ENCODE measurements at regions not wholly inside any gene's neighbourhood (a gene's known extent, or its start where the extent isn't known, plus 50 kb on each side); places are given as distances from the start of the nearest gene placed in this dataset.

DNA sequence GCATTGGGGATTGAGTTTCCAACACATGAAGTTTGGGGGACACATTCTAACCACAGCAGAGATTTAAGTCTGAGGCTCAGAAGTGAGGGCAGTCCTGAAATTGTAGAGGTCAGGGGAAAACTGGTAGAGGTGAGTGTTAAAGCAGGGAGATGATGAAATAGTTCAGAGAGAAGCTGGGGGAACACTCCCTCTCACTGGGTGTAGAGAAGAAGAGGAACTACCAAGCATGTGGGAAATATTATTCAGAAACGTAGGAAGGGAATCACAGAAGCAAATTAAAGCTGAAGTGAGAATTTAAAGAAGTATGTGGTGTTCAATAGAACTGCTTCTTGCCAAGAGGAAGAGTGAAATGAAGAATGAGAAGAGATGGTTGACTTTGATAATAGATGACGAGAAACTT lies 121.5 kb upstream of the FAM3C start:
- TF ChIP-seq, protein P1, sequence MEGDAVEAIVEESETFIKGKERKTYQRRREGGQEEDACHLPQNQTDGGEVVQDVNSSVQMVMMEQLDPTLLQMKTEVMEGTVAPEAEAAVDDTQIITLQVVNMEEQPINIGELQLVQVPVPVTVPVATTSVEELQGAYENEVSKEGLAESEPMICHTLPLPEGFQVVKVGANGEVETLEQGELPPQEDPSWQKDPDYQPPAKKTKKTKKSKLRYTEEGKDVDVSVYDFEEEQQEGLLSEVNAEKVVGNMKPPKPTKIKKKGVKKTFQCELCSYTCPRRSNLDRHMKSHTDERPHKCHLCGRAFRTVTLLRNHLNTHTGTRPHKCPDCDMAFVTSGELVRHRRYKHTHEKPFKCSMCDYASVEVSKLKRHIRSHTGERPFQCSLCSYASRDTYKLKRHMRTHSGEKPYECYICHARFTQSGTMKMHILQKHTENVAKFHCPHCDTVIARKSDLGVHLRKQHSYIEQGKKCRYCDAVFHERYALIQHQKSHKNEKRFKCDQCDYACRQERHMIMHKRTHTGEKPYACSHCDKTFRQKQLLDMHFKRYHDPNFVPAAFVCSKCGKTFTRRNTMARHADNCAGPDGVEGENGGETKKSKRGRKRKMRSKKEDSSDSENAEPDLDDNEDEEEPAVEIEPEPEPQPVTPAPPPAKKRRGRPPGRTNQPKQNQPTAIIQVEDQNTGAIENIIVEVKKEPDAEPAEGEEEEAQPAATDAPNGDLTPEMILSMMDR (IDR thresholded peaks at IDR 0.05; ENCODE audit: low read depth, low read length) = no peak
- TF ChIP-seq POLR2A (IDR thresholded peaks at IDR 0.05; ENCODE audit: extremely low read depth, insufficient read length) = no peak
- TF ChIP-seq, protein P2, sequence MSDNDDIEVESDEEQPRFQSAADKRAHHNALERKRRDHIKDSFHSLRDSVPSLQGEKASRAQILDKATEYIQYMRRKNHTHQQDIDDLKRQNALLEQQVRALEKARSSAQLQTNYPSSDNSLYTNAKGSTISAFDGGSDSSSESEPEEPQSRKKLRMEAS (IDR thresholded peaks at IDR 0.05; ENCODE audit: low read depth, low read length) = no peak
